GM23338 (cell line): ENCODE measurements at regions not wholly inside any gene's neighbourhood (a gene's known extent, or its start where the extent isn't known, plus 50 kb on each side); places are given as distances from the start of the nearest gene placed in this dataset.

Experiments
- ATAC-seq: fragments of 200-7000 bp; cut with Tn5 transposase; 3 replicates; pipeline ENCODE4 v1.9.1; 2020
- DNase-seq: peaks from one replicate; pipeline ENCODE4 v3.0.0-alpha.2; 2015; ENCODE audit warnings: low spot score
- H2AFZ ChIP-seq: fragments of 200-600 bp; sonication (generic); 2 replicates; pipeline ENCODE4 v1.8.0; 2016; ENCODE audit warnings: antibody characterized with exemption, mild to moderate bottlenecking, moderate library complexity
- H3F3A ChIP-seq: fragments of 200-600 bp; sonication (generic); replicated peaks from 2 replicates; pipeline ENCODE4 v1.8.0; 2017; ENCODE audit warnings: antibody characterized with exemption, mixed run types, low read depth
- H3K27ac ChIP-seq: fragments of 200-600 bp; sonication (generic); 2 replicates; pipeline ENCODE4 v1.6.1; 2016; ENCODE audit warnings: low read depth
- H3K27me3 ChIP-seq: fragments of 200-600 bp; sonication (generic); 2 replicates; pipeline ENCODE4 v1.8.0; 2016; ENCODE audit warnings: mild to moderate bottlenecking, mixed run types, moderate library complexity; ENCODE audit not compliant: insufficient read depth
- H3K36me3 ChIP-seq: fragments of 200-600 bp; sonication (generic); 2 replicates; pipeline ENCODE4 v1.8.0; 2016; ENCODE audit warnings: mild to moderate bottlenecking; ENCODE audit not compliant: insufficient read depth
- H3K4me1 ChIP-seq: fragments of 200-600 bp; sonication (generic); 2 replicates; pipeline ENCODE4 v1.8.0; 2016; ENCODE audit warnings: mild to moderate bottlenecking, moderate library complexity; ENCODE audit not compliant: insufficient read depth
- H3K4me2 ChIP-seq: fragments of 200-600 bp; sonication (generic); 2 replicates; pipeline ENCODE4 v1.7.1; 2017; ENCODE audit warnings: mixed run types
- H3K4me3 ChIP-seq: fragments of 200-600 bp; sonication (generic); 2 replicates; pipeline ENCODE4 v1.6.1; 2016; ENCODE audit warnings: mixed run types
- H3K79me2 ChIP-seq: fragments of 200-600 bp; sonication (generic); replicated peaks from 2 replicates; pipeline ENCODE4 v1.8.0; 2017; ENCODE audit warnings: mild to moderate bottlenecking; ENCODE audit not compliant: insufficient read depth
- H3K9me2 ChIP-seq: fragments of 200-600 bp; sonication (generic); 2 replicates; pipeline ENCODE4 v1.8.0; 2017; ENCODE audit not compliant: insufficient read depth
- H4K20me1 ChIP-seq: fragments of 200-600 bp; sonication (generic); replicated peaks from 2 replicates; pipeline ENCODE4 v1.8.0; 2017; ENCODE audit warnings: mild to moderate bottlenecking; ENCODE audit not compliant: insufficient read depth
- H3K27ac Mint-ChIP-seq: 2 replicates; pipeline ENCODE4 v1.8.0; 2020; ENCODE audit warnings: inconsistent platforms, mild to moderate bottlenecking, moderate library complexity, mixed read lengths
- H3K27me3 Mint-ChIP-seq: 3 replicates; pipeline ENCODE4 v1.8.0; 2022; ENCODE audit warnings: low read depth, mild to moderate bottlenecking, moderate library complexity, mixed read lengths, inconsistent platforms; ENCODE audit not compliant: insufficient read depth, poor library complexity
- H3K36me3 Mint-ChIP-seq: 3 replicates; pipeline ENCODE4 v1.8.0; 2021; ENCODE audit warnings: low read depth, mild to moderate bottlenecking, inconsistent platforms, moderate library complexity, mixed read lengths
- H3K4me1 Mint-ChIP-seq: 3 replicates; pipeline ENCODE4 v1.8.0; 2020; ENCODE audit warnings: mild to moderate bottlenecking, inconsistent platforms, mixed read lengths
- H3K4me3 Mint-ChIP-seq: 3 replicates; pipeline ENCODE4 v1.8.0; 2021; ENCODE audit warnings: moderate library complexity, mild to moderate bottlenecking, inconsistent platforms, mixed read lengths
- H3K9me3 Mint-ChIP-seq: 3 replicates; pipeline ENCODE4 v1.8.0; 2020; ENCODE audit warnings: moderate library complexity, mild to moderate bottlenecking, inconsistent platforms, mixed read lengths
- CREB1 ChIP-seq: fragments of 250-450 bp; sonication (Bioruptor Pico); IDR thresholded peaks from 2 replicates; pipeline ENCODE4 v1.5.0; 2020; ENCODE audit warnings: low read depth, mild to moderate bottlenecking, moderate library complexity
- EZH2 ChIP-seq: fragments of 200-600 bp; sonication (generic); IDR thresholded peaks from one replicate; pipeline ENCODE4 v1.8.0; 2017; ENCODE audit warnings: antibody characterized with exemption, mild to moderate bottlenecking, low read depth; ENCODE audit not compliant: unreplicated experiment
- POLR2AphosphoS5 ChIP-seq: IDR thresholded peaks from 2 replicates; pipeline ENCODE4 v1.6.1; 2016; ENCODE audit warnings: antibody characterized with exemption, low read depth
- STAT1 ChIP-seq: IDR thresholded peaks from one replicate; pipeline ENCODE4 v1.6.1; 2016; ENCODE audit warnings: antibody characterized with exemption; ENCODE audit not compliant: unreplicated experiment
- TF ChIP-seq, protein P1 (sequence below): IDR thresholded peaks from one replicate; pipeline ENCODE4 v1.6.1; 2018; ENCODE audit warnings: antibody characterized with exemption; ENCODE audit not compliant: unreplicated experiment
- TF ChIP-seq, protein P2 (sequence below): fragments of 250-450 bp; sonication (Bioruptor Pico); IDR thresholded peaks from 2 replicates; pipeline ENCODE4 v1.5.0; 2020; ENCODE audit warnings: mild to moderate bottlenecking, moderate library complexity
- TF ChIP-seq, protein P3 (sequence below), 2 experiments: fragments of 200-600 bp in 1 of 2; sonication (generic) in 1 of 2; conservative IDR thresholded peaks; 2 replicates each; pipeline versions ENCODE4 v1.5.1 to v1.6.1; 2016 to 2017; ENCODE audit warnings: antibody characterized with exemption in 2 of 2, low read depth in 2 of 2, mild to moderate bottlenecking in 2 of 2, moderate library complexity in 1 of 2

DNA sequence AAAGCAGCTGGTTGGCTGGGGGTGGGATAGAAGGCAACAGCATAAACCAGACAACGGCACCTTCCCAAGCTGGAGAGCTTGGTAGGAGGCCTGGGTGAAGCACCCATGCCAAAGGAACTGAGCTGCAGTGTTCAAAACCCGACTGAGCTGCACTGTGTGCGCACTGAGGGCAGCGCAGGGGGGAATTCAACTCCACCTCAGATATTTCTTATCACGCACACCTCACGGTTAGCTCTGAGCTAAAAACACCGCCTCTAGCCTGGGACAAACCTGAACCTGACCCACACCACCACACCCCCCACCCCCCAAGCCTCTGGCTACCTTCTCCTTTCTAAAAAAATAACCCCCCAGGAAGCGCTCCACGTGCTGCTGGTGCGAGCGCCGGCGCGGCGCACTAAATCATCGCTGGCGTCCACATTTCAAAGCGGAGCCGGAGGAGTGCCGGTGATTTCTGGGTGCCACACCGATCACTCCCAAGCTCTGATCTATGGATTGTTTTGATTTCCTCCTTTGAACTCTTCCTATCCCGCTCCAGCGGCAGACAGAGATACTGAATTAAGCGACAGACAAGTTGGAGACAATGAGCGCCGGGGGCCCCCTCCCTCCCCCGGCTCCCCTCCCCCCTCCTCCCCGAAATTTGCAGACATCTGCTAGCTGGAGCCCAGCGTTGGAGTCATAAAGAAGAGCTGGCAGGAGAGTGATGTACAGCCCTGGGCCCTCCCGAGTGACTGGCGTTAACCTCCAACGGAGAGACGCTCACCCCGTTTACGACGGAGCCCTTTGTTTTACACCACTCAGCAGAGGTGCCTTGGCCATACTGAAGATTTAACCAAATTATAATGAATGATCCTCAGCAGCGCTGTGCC lies 85.0 kb downstream of the NOG start:
- H3K9me2 ChIP-seq: peaks cover 7% of the 10 kb centered on the region; the same call in 1 of the 2 replicates
- peaks cover 57% of the 10 kb centered on the region for H3K27me3 ChIP-seq
- no peaks in the 10 kb centered on the region for H3K4me1 ChIP-seq
- peak overlapping the region; percentile 82 for H3K4me2 ChIP-seq
- H3K4me3 Mint-ChIP-seq: peak overlapping the region; percentile 84
- H2AFZ ChIP-seq: peak overlapping the region; percentile 94
- H4K20me1 ChIP-seq: no peaks in the 10 kb centered on the region
- H3K36me3 Mint-ChIP-seq: no peaks in the 10 kb centered on the region; the same call in 2 of the 3 replicates
- no peaks in the 10 kb centered on the region for H3K36me3 ChIP-seq
- H3K4me3 ChIP-seq: peak overlapping the region; percentile 58
- ATAC-seq (peak; percentile 80), DNase-seq (peak; percentile 52)
- H3F3A ChIP-seq: no peaks in the 10 kb centered on the region
- peaks cover 6% of the 10 kb centered on the region; the same call in 2 of the 3 replicates for H3K4me1 Mint-ChIP-seq
- peak; percentile 37 for TF ChIP-seq EZH2
- TF ChIP-seq POLR2AphosphoS5: no peak
- H3K27ac Mint-ChIP-seq: no peak overlapping the region
- no peak overlapping the region for H3K27ac ChIP-seq
- H3K79me2 ChIP-seq: no peaks in the 10 kb centered on the region
- H3K27me3 Mint-ChIP-seq: peaks cover 15% of the 10 kb centered on the region
- H3K9me3 Mint-ChIP-seq: no peaks in the 10 kb centered on the region; the same call in 2 of the 3 replicates

DNA sequence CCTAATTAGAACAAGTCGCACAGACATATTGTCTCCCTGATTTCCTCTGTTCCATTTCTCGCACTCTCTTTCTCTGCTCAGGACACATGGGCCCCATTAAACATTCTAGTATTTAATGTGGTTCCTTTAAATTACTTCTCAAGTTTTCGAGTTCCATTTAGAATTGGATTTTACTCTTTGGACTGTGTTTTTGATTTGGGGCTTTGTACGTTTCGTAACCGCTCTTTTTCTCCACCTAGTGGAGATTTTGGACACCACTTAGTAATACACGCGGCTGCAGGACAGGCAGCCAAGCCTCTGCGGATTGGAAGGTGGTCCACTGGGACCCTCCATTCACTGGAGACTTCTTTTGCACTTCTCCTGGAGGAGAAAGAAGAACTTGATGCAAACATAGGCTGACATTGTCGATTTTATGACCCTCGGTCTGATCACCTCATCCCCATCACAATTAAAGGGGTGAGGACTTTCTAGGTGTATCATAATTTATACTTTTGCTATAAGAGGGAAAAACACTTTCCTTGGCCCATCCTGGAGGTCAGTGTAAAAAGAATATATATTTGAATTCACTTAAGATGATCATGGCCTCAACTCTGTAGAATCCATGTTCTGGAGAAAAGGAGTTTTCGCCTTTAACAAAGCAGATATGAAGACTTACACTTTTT lies 85.7 kb downstream of the NOG start:
- no peaks in the 10 kb centered on the region for H3K4me1 ChIP-seq
- H3K4me3 ChIP-seq: peak overlapping the region; percentile 58
- Mint-ChIP-seq H3K27ac (no peak overlapping the region), H3K36me3 (no peaks in the 10 kb centered on the region; the same call in 2 of the 3 replicates), H3K4me1 (peaks cover 6% of the 10 kb centered on the region; the same call in 2 of the 3 replicates), H3K27me3 (peaks cover 15% of the 10 kb centered on the region), H3K9me3 (no peaks in the 10 kb centered on the region; the same call in 2 of the 3 replicates), H3K4me3 (peak overlapping the region; percentile 84)
- peak overlapping the region; percentile 82 for H3K4me2 ChIP-seq
- H3K79me2 ChIP-seq: no peaks in the 10 kb centered on the region
- H3K9me2 ChIP-seq: peaks cover 7% of the 10 kb centered on the region; the same call in 1 of the 2 replicates
- H2AFZ ChIP-seq: peak overlapping the region; percentile 94
- ATAC-seq (peak; percentile 82), DNase-seq (peak; percentile 73)
- H3K36me3 ChIP-seq: no peaks in the 10 kb centered on the region
- no peaks in the 10 kb centered on the region for H4K20me1 ChIP-seq
- peaks cover 57% of the 10 kb centered on the region for H3K27me3 ChIP-seq
- no peaks in the 10 kb centered on the region for H3F3A ChIP-seq
- no peak overlapping the region for H3K27ac ChIP-seq
- TF ChIP-seq, protein P1, sequence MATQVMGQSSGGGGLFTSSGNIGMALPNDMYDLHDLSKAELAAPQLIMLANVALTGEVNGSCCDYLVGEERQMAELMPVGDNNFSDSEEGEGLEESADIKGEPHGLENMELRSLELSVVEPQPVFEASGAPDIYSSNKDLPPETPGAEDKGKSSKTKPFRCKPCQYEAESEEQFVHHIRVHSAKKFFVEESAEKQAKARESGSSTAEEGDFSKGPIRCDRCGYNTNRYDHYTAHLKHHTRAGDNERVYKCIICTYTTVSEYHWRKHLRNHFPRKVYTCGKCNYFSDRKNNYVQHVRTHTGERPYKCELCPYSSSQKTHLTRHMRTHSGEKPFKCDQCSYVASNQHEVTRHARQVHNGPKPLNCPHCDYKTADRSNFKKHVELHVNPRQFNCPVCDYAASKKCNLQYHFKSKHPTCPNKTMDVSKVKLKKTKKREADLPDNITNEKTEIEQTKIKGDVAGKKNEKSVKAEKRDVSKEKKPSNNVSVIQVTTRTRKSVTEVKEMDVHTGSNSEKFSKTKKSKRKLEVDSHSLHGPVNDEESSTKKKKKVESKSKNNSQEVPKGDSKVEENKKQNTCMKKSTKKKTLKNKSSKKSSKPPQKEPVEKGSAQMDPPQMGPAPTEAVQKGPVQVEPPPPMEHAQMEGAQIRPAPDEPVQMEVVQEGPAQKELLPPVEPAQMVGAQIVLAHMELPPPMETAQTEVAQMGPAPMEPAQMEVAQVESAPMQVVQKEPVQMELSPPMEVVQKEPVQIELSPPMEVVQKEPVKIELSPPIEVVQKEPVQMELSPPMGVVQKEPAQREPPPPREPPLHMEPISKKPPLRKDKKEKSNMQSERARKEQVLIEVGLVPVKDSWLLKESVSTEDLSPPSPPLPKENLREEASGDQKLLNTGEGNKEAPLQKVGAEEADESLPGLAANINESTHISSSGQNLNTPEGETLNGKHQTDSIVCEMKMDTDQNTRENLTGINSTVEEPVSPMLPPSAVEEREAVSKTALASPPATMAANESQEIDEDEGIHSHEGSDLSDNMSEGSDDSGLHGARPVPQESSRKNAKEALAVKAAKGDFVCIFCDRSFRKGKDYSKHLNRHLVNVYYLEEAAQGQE: no peak
- TF ChIP-seq POLR2AphosphoS5: no peak
- TF ChIP-seq CREB1 (CRISPR knock-in tag): 0 out of 2 replicates have a peak, but pooled peaks have one; percentile 31
- TF ChIP-seq STAT1: no peak
- TF ChIP-seq, protein P2, sequence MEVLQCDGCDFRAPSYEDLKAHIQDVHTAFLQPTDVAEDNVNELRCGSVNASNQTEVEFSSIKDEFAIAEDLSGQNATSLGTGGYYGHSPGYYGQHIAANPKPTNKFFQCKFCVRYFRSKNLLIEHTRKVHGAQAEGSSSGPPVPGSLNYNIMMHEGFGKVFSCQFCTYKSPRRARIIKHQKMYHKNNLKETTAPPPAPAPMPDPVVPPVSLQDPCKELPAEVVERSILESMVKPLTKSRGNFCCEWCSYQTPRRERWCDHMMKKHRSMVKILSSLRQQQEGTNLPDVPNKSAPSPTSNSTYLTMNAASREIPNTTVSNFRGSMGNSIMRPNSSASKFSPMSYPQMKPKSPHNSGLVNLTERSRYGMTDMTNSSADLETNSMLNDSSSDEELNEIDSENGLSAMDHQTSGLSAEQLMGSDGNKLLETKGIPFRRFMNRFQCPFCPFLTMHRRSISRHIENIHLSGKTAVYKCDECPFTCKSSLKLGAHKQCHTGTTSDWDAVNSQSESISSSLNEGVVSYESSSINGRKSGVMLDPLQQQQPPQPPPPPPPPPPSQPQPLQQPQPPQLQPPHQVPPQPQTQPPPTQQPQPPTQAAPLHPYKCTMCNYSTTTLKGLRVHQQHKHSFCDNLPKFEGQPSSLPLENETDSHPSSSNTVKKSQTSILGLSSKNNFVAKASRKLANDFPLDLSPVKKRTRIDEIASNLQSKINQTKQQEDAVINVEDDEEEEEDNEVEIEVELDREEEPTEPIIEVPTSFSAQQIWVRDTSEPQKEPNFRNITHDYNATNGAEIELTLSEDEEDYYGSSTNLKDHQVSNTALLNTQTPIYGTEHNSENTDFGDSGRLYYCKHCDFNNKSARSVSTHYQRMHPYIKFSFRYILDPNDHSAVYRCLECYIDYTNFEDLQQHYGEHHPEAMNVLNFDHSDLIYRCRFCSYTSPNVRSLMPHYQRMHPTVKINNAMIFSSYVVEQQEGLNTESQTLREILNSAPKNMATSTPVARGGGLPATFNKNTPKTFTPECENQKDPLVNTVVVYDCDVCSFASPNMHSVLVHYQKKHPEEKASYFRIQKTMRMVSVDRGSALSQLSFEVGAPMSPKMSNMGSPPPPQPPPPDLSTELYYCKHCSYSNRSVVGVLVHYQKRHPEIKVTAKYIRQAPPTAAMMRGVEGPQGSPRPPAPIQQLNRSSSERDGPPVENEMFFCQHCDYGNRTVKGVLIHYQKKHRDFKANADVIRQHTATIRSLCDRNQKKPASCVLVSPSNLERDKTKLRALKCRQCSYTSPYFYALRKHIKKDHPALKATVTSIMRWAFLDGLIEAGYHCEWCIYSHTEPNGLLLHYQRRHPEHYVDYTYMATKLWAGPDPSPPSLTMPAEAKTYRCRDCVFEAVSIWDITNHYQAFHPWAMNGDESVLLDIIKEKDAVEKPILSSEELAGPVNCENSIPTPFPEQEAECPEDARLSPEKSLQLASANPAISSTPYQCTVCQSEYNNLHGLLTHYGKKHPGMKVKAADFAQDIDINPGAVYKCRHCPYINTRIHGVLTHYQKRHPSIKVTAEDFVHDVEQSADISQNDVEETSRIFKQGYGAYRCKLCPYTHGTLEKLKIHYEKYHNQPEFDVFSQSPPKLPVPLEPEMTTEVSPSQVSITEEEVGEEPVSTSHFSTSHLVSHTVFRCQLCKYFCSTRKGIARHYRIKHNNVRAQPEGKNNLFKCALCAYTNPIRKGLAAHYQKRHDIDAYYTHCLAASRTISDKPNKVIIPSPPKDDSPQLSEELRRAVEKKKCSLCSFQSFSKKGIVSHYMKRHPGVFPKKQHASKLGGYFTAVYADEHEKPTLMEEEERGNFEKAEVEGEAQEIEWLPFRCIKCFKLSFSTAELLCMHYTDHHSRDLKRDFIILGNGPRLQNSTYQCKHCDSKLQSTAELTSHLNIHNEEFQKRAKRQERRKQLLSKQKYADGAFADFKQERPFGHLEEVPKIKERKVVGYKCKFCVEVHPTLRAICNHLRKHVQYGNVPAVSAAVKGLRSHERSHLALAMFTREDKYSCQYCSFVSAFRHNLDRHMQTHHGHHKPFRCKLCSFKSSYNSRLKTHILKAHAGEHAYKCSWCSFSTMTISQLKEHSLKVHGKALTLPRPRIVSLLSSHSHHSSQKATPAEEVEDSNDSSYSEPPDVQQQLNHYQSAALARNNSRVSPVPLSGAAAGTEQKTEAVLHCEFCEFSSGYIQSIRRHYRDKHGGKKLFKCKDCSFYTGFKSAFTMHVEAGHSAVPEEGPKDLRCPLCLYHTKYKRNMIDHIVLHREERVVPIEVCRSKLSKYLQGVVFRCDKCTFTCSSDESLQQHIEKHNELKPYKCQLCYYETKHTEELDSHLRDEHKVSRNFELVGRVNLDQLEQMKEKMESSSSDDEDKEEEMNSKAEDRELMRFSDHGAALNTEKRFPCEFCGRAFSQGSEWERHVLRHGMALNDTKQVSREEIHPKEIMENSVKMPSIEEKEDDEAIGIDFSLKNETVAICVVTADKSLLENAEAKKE (CRISPR knock-in tag): no peak
- TF ChIP-seq, protein P3, sequence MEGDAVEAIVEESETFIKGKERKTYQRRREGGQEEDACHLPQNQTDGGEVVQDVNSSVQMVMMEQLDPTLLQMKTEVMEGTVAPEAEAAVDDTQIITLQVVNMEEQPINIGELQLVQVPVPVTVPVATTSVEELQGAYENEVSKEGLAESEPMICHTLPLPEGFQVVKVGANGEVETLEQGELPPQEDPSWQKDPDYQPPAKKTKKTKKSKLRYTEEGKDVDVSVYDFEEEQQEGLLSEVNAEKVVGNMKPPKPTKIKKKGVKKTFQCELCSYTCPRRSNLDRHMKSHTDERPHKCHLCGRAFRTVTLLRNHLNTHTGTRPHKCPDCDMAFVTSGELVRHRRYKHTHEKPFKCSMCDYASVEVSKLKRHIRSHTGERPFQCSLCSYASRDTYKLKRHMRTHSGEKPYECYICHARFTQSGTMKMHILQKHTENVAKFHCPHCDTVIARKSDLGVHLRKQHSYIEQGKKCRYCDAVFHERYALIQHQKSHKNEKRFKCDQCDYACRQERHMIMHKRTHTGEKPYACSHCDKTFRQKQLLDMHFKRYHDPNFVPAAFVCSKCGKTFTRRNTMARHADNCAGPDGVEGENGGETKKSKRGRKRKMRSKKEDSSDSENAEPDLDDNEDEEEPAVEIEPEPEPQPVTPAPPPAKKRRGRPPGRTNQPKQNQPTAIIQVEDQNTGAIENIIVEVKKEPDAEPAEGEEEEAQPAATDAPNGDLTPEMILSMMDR (conservative IDR thresholded peaks at IDR 0.05; ENCODE audit: low read depth in 2 of 2): peak; percentile 58 to 74
